ENCODE measurements at regions not wholly inside any gene's neighbourhood (a gene's known extent, or its start where the extent isn't known, plus 50 kb on each side); places are given as distances from the start of the nearest gene placed in this dataset.

GRCh38 chr20:39897781-39898466 lies 791.1 kb downstream of the MAFB start:
- ChIA-PET CTCF (no interaction called here), POLR2A (no interaction called here)
- Histone ChIP-seq H3K4me1 (ENCODE audit: insufficient read depth, low read length) (no peaks in the 10 kb centered on the region), H3K4me3 (ENCODE audit: low read length) (no peak overlapping the region), H3K27ac (ENCODE audit: low read depth in 1 of 2, low read length in 2 of 2) (no peak overlapping the region), H3K36me3 (ENCODE audit: insufficient read depth, low read length) (no peaks in the 10 kb centered on the region), H3K9me3 (ENCODE audit: control insufficient read depth in 1 of 2, insufficient read depth in 1 of 2, low read length in 2 of 2) (no peaks in the 10 kb centered on the region), H3K27me3 (ENCODE audit: control insufficient read depth in 1 of 2, insufficient read depth in 2 of 2, low read length in 2 of 2) (no peaks in the 10 kb centered on the region)
- intact Hi-C loops (cut with DNase I, micrococcal nuclease), result no loop called here
- H3K27ac Mint-ChIP-seq, result no peak overlapping the region
- ATAC-seq (ENCODE audit: poor library complexity) (no peak), DNase-seq (no peak)
- no peak for TF ChIP-seq CTCF (IDR thresholded peaks at IDR 0.05)
- H3K4me3 Mint-ChIP-seq, result no peak overlapping the region
- H3K4me1 Mint-ChIP-seq (ENCODE audit: low read depth), result no peaks in the 10 kb centered on the region
- no peaks in the 10 kb centered on the region for H3K9me3 Mint-ChIP-seq
- no peaks in the 10 kb centered on the region for H3K27me3 Mint-ChIP-seq
- H3K36me3 Mint-ChIP-seq (ENCODE audit: low read depth), result no peaks in the 10 kb centered on the region

GRCh38 chr20:39897058-39897457 lies 792.0 kb downstream of the MAFB start:
- Mint-ChIP-seq H3K4me1 (ENCODE audit: low read depth) (no peaks in the 10 kb centered on the region), H3K27ac (no peak overlapping the region), H3K36me3 (ENCODE audit: low read depth) (no peaks in the 10 kb centered on the region), H3K4me3 (no peak overlapping the region), H3K9me3 (no peaks in the 10 kb centered on the region), H3K27me3 (no peaks in the 10 kb centered on the region)
- Histone ChIP-seq H3K36me3 (ENCODE audit: insufficient read depth, low read length) (no peaks in the 10 kb centered on the region), H3K27ac (ENCODE audit: low read depth in 1 of 2, low read length in 2 of 2) (no peak overlapping the region), H3K4me3 (ENCODE audit: low read length) (no peak overlapping the region), H3K27me3 (ENCODE audit: control insufficient read depth in 1 of 2, insufficient read depth in 2 of 2, low read length in 2 of 2) (no peaks in the 10 kb centered on the region), H3K4me1 (ENCODE audit: insufficient read depth, low read length) (no peaks in the 10 kb centered on the region), H3K9me3 (ENCODE audit: control insufficient read depth in 1 of 2, insufficient read depth in 1 of 2, low read length in 2 of 2) (no peaks in the 10 kb centered on the region)
- DNase-seq (no peak), ATAC-seq (ENCODE audit: poor library complexity) (no peak)
- POLR2A ChIA-PET, result no interaction called here
- TF ChIP-seq CTCF (IDR thresholded peaks at IDR 0.05), result no peak
- CTCF ChIA-PET, result no interaction called here
- intact Hi-C loops (cut with DNase I, micrococcal nuclease), result no loop called here

GRCh38 chr20:39894067-39894466 lies 795.0 kb downstream of the MAFB start:
- Mint-ChIP-seq H3K36me3 (ENCODE audit: low read depth) (no peaks in the 10 kb centered on the region), H3K4me3 (no peak overlapping the region)
- H3K27ac ChIP-seq (ENCODE audit: low read depth in 1 of 2, low read length in 2 of 2), result no peak overlapping the region

More at GRCh38 chr20:39894067-39894466, 795.0 kb downstream of the MAFB start:
- Histone ChIP-seq H3K4me1 (ENCODE audit: insufficient read depth, low read length) (no peaks in the 10 kb centered on the region), H3K9me3 (ENCODE audit: control insufficient read depth in 1 of 2, insufficient read depth in 1 of 2, low read length in 2 of 2) (no peaks in the 10 kb centered on the region), H3K4me3 (ENCODE audit: low read length) (no peak overlapping the region), H3K27me3 (ENCODE audit: control insufficient read depth in 1 of 2, insufficient read depth in 2 of 2, low read length in 2 of 2) (no peaks in the 10 kb centered on the region), H3K36me3 (ENCODE audit: insufficient read depth, low read length) (no peaks in the 10 kb centered on the region)
- Mint-ChIP-seq H3K9me3 (no peaks in the 10 kb centered on the region), H3K27ac (no peak overlapping the region), H3K4me1 (ENCODE audit: low read depth) (no peaks in the 10 kb centered on the region), H3K27me3 (no peaks in the 10 kb centered on the region)
- ATAC-seq (ENCODE audit: poor library complexity), result no peak
- ChIA-PET POLR2A (no interaction called here), CTCF (no interaction called here)
- intact Hi-C loops (cut with DNase I, micrococcal nuclease), result no loop called here
- TF ChIP-seq CTCF (IDR thresholded peaks at IDR 0.05), result no peak
- no peak for DNase-seq
